Thyroid gland (tissue), 4 donors: ENCODE measurements at regions not wholly inside any gene's neighbourhood (a gene's known extent, or its start where the extent isn't known, plus 50 kb on each side); places are given as distances from the start of the nearest gene placed in this dataset.
A peak's percentile ranks its signal among the peaks of the same experiment; 100 is the strongest.

Source experiments
- DNase-seq, 2 donors: peaks; one replicate each; pipeline ENCODE4 v3.0.0-alpha.2; 2019
- H3K27ac ChIP-seq, 3 donors: fragments of 200-600 bp; sonication (generic); 1 replicate in 2 of 3; 2 replicates in 1 of 3; pipeline ENCODE4 v1.5.1; 2016 to 2019; ENCODE audit warnings: mild to moderate bottlenecking in 1 of 3, moderate library complexity in 1 of 3
- H3K27me3 ChIP-seq: fragments of 200-600 bp; sonication (generic); one replicate; pipeline ENCODE4 v1.5.1; 2019
- H3K36me3 ChIP-seq, 2 donors: fragments of 200-600 bp; sonication (generic); one replicate each; pipeline ENCODE4 v1.5.1; 2016 to 2019
- H3K4me1 ChIP-seq, 2 donors: fragments of 200-600 bp; sonication (generic); one replicate each; pipeline ENCODE4 v1.5.1; 2017 to 2019
- H3K4me3 ChIP-seq, 3 donors: fragments of 200-600 bp; sonication (generic); replicated peaks in 1 of 3; 1 replicate in 2 of 3; 2 replicates in 1 of 3; pipeline ENCODE4 v1.5.1; 2016; ENCODE audit warnings: mild to moderate bottlenecking in 1 of 3
- H3K9me3 ChIP-seq: fragments of 200-600 bp; sonication (generic); one replicate; pipeline ENCODE4 v1.5.1; 2017
- POLR2A ChIP-seq, 2 donors: fragments of 450-650 bp; IDR thresholded peaks; one replicate each; pipeline ENCODE4 v1.6.1; 2017; ENCODE audit warnings: antibody characterized with exemption in 2 of 2, mild to moderate bottlenecking in 2 of 2, moderate library complexity in 1 of 2
- WGBS, 2 donors: methylation state at CpG; one replicate each; pipeline ENCODE4 v1.1.5; 2017; 5-methylcytosine and 5-hydroxymethylcytosine counted together
- intact Hi-C: fragments of 100-400 bp; cut with DNase I; formaldehyde crosslinking; loops from one replicate; pipeline ENCODE4 v1.15.1; 2023
- TF ChIP-seq, protein P1 (sequence below), 6 experiments: fragments of 200-600 bp in 3 of 6; fragments of 450-650 bp in 3 of 6; sonication (generic) in 3 of 6; IDR thresholded peaks; one replicate each; pipeline ENCODE4 v1.5.1; 2016 to 2019; ENCODE audit warnings: antibody characterized with exemption in 6 of 6, mild to moderate bottlenecking in 2 of 6, inconsistent platforms in 1 of 6, moderate library complexity in 1 of 6

DNA sequence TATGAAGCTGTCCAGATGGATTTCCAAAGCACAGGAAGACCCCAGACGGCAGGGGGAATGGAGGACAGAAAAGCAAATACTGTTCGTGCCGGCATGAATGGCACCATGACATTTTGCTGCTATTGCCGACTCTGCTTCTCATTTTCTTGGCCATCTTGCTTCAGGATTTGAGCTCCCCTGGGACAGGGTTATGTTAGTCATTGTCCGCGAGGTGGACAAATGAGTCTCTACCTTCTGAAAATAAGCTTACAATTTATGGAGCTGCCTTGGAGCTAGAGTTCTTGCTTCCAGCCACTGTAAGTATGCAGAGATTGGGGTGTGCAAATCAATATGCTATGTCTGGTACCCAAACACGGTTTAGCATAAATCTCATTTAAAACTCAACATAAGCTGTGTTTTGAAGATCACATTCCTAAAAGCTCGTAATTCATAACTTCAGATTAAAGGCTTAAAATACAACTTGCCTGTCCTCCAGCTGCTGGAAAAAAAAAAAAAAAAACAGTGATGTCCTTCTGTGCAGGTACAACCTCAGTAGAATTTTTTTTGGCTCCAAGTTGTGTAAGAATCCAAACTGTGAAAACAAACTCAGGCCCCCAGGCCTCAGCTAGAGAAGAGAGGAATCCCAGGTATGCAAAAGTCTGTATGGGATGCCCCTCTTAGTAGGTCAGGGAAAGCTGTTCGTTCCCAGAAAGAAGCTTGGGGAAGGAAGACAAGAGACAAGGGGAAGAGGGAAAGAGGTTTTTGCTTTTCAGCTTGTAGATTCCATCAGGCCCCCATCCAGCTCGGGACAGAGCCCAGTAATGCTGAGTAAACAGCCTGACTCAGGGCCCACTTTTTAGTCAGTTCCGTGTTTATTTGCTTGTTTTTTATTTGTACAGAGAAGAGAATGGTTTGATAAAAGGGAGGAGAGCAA is 184.2 kb upstream of the FOXA2 start:
- Histone ChIP-seq H3K36me3 (no peaks in the 10 kb centered on the region), H3K9me3 (no peaks in the 10 kb centered on the region), H3K4me3 (no peak overlapping the region), H3K27me3 (no peaks in the 10 kb centered on the region), H3K4me1 (peaks cover 4 to 20% of the 10 kb centered on the region in 2 donors), H3K27ac (peak overlapping the region in 1 of 3 donors; percentile 21)
- 55 to 58% methylated on average over 11 of the region's 11 CpGs for WGBS, 2 donors
- intact Hi-C loops, result no loop called here
- DNase-seq, result no peak
- TF ChIP-seq, protein P1, sequence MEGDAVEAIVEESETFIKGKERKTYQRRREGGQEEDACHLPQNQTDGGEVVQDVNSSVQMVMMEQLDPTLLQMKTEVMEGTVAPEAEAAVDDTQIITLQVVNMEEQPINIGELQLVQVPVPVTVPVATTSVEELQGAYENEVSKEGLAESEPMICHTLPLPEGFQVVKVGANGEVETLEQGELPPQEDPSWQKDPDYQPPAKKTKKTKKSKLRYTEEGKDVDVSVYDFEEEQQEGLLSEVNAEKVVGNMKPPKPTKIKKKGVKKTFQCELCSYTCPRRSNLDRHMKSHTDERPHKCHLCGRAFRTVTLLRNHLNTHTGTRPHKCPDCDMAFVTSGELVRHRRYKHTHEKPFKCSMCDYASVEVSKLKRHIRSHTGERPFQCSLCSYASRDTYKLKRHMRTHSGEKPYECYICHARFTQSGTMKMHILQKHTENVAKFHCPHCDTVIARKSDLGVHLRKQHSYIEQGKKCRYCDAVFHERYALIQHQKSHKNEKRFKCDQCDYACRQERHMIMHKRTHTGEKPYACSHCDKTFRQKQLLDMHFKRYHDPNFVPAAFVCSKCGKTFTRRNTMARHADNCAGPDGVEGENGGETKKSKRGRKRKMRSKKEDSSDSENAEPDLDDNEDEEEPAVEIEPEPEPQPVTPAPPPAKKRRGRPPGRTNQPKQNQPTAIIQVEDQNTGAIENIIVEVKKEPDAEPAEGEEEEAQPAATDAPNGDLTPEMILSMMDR (IDR thresholded peaks at IDR 0.05), result no peak
- TF ChIP-seq POLR2A (IDR thresholded peaks at IDR 0.05), result no peak

DNA sequence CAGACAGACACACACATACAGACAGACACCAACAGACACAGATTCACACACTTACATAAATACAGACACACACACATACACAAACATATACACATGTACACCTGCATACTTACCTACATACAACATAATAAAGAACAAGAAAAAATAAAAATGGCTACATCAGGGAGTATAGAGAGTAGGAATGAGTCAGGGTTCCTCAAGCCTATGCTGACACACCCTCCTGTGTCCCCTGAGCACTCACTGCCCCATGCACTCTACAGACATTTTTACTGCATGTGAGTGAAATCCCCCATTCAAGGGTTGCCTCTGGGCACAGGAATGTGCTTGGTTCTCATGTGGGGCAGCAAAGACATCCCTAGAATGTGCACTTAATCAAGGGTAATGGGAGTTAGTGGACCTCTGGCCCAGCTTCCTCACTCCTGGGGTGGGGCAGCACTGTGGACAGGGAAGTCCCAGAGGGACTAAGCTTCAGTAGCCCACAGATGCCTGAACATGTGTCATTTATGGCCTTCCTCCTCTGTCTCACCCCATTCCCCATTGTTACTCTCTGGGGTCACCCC is 185.9 kb upstream of the FOXA2 start:
- H3K4me1 ChIP-seq, result peaks cover 3 to 8% of the 10 kb centered on the region in 2 donors
- H3K27me3 ChIP-seq, result no peaks in the 10 kb centered on the region
- DNase-seq, result no peak
- H3K36me3 ChIP-seq, result no peaks in the 10 kb centered on the region
- no peak overlapping the region for H3K27ac ChIP-seq
- TF ChIP-seq POLR2A (IDR thresholded peaks at IDR 0.05), result no peak
- TF ChIP-seq, protein P1 (IDR thresholded peaks at IDR 0.05), result no peak
- intact Hi-C loops, result no loop called here
- H3K4me3 ChIP-seq, result no peak overlapping the region
- no peaks in the 10 kb centered on the region for H3K9me3 ChIP-seq

DNA sequence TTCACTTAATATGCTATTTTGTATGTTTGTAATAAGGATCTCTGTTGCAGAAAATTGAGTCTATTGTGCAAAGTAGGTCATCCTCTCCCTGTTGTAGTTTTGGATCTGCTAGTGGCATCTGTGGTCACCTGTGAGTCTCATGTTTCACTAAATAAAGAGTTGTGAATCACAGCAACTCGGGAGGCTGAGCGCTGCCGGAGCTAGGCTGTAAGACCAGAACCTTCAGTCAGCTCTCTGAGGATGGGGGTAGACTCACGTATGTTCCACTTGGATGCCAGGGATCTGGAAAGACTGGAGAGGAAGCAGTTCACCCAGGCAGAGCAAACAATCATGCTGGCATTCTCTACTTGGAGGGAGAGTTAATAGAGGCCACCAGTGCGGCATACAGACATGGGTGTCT is 187.3 kb upstream of the FOXA2 start:
- Histone ChIP-seq H3K27me3 (no peaks in the 10 kb centered on the region), H3K4me3 (no peak overlapping the region), H3K9me3 (no peaks in the 10 kb centered on the region), H3K4me1 (peaks cover 3 to 8% of the 10 kb centered on the region in 2 donors), H3K27ac (no peak overlapping the region), H3K36me3 (no peaks in the 10 kb centered on the region)
- DNase-seq, result no peak
- TF ChIP-seq, protein P1 (IDR thresholded peaks at IDR 0.05), result no peak
- TF ChIP-seq POLR2A (IDR thresholded peaks at IDR 0.05), result no peak
- intact Hi-C loops, result no loop called here
- WGBS, 2 donors, result 52 to 57% methylated on average over 5 of the region's 5 CpGs

DNA sequence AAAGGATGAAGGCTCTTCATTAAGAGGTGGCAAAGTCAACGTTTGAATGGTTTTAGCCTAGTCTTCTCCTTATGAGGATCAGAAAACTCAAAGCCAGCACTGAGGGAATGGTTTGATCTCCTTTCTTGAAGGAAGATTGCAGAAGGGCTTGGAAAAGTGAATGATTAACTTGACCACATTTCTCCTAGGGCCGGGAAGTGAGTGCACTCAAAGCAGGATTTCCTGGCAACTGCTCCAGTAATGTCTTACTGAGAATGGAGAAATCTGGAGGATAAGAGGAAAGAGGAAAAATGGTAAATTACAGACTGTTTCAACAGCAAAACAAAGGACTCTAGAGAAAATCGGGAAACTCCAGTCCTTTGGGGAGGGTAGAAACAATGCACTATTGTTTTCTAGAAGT is 189.0 kb upstream of the FOXA2 start:
- H3K36me3 ChIP-seq, result no peaks in the 10 kb centered on the region
- DNase-seq, result no peak
- TF ChIP-seq, protein P1 (IDR thresholded peaks at IDR 0.05), result no peak
- TF ChIP-seq POLR2A (IDR thresholded peaks at IDR 0.05), result no peak
- intact Hi-C loops, result no loop called here
- H3K9me3 ChIP-seq, result no peaks in the 10 kb centered on the region
- H3K27me3 ChIP-seq, result no peaks in the 10 kb centered on the region
- 40 to 42% methylated on average over 3 of the region's 3 CpGs for WGBS, 2 donors
- H3K4me3 ChIP-seq, result no peak overlapping the region
- peaks cover 3 to 6% of the 10 kb centered on the region in 2 donors for H3K4me1 ChIP-seq
- no peak overlapping the region for H3K27ac ChIP-seq

DNA sequence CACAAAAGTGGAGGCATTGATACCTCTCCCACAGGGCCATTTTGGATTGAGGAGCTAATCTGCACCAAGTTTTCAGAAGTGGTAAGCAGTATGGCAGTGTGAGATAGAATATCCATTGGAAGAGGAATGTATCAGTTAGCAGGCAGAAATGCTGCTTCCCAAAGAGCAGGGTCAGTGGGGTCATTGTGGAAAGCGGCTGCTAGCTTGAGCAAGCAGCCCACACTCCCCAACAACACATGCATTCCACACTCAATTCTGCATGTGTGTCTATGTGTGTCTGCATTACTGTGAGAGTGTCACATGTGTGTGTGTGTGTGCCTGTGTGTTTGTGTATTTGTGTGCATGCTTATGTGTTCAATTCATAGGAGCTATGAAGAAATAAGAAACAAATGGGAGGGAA is 190.9 kb upstream of the FOXA2 start:
- no peaks in the 10 kb centered on the region for H3K4me1 ChIP-seq
- H3K27me3 ChIP-seq, result no peaks in the 10 kb centered on the region
- no peaks in the 10 kb centered on the region for H3K36me3 ChIP-seq
- no peak for DNase-seq
- TF ChIP-seq, protein P1 (IDR thresholded peaks at IDR 0.05), result no peak
- no peak for TF ChIP-seq POLR2A (IDR thresholded peaks at IDR 0.05)
- intact Hi-C loops, result no loop called here
- WGBS, 2 donors, result 63 to 76% methylated on average over 1 of the region's 1 CpG
- no peaks in the 10 kb centered on the region for H3K9me3 ChIP-seq
- H3K4me3 ChIP-seq, result no peak overlapping the region
- H3K27ac ChIP-seq, result no peak overlapping the region
